ENCODE measurements at regions not wholly inside any gene's neighbourhood (a gene's known extent, or its start where the extent isn't known, plus 50 kb on each side); places are given as distances from the start of the nearest gene placed in this dataset.

GRCh38 chr4:1496116-1496642, 89.9 kb upstream of the NKX1-1 start:
- no peaks in the 10 kb centered on the region for H3K27me3 ChIP-seq
- H3K4me3 ChIP-seq (replicated peaks in 1 of 3) = no peak overlapping the region
- H3K9me3 ChIP-seq = no peaks in the 10 kb centered on the region
- no peaks in the 10 kb centered on the region for H3K36me3 ChIP-seq
- intact Hi-C loops (cut with DNase I) = no loop called here
- H3K27ac ChIP-seq = no peak overlapping the region
- H3K4me1 ChIP-seq = no peaks in the 10 kb centered on the region
- TF ChIP-seq POLR2A (IDR thresholded peaks at IDR 0.05) (no peak), CTCF (IDR thresholded peaks at IDR 0.05) (no peak)
- WGBS, 2 donors = 70 to 78% methylated on average over 9 of the region's 9 CpGs
- no peak for DNase-seq

GRCh38 chr4:1495416-1496115, 89.3 kb upstream of the NKX1-1 start:
- H3K4me3 ChIP-seq (replicated peaks in 1 of 3) = no peak overlapping the region
- no peak overlapping the region for H3K27ac ChIP-seq
- intact Hi-C loops (cut with DNase I) = no loop called here
- DNase-seq = no peak
- H3K27me3 ChIP-seq = no peaks in the 10 kb centered on the region
- H3K36me3 ChIP-seq = no peaks in the 10 kb centered on the region
- 74 to 75% methylated on average over 22 to 26 of the region's 34 CpGs for WGBS, 2 donors
- H3K4me1 ChIP-seq = no peaks in the 10 kb centered on the region
- no peaks in the 10 kb centered on the region for H3K9me3 ChIP-seq
- TF ChIP-seq POLR2A (IDR thresholded peaks at IDR 0.05) = no peak
- TF ChIP-seq CTCF (IDR thresholded peaks at IDR 0.05) = no peak

GRCh38 chr4:1494416-1495315, 88.4 kb upstream of the NKX1-1 start:
- Histone ChIP-seq H3K4me1 (no peaks in the 10 kb centered on the region), H3K27ac (no peak overlapping the region), H3K27me3 (no peaks in the 10 kb centered on the region), H3K4me3 (replicated peaks in 1 of 3) (no peak overlapping the region), H3K9me3 (no peaks in the 10 kb centered on the region), H3K36me3 (no peaks in the 10 kb centered on the region)
- 78 to 81% methylated on average over 30 to 35 of the region's 37 CpGs for WGBS, 2 donors
- no peak for DNase-seq
- intact Hi-C loops (cut with DNase I) = no loop called here
- TF ChIP-seq CTCF (IDR thresholded peaks at IDR 0.05) = no peak
- TF ChIP-seq POLR2A (IDR thresholded peaks at IDR 0.05) = no peak

GRCh38 chr4:1493540-1494287, 87.5 kb upstream of the NKX1-1 start:
- no peaks in the 10 kb centered on the region for H3K36me3 ChIP-seq
- no peak overlapping the region for H3K4me3 ChIP-seq (replicated peaks in 1 of 3)
- 78% methylated on average over 17 to 26 of the region's 28 CpGs for WGBS, 2 donors
- TF ChIP-seq CTCF (IDR thresholded peaks at IDR 0.05) (no peak), POLR2A (IDR thresholded peaks at IDR 0.05) (no peak)
- intact Hi-C loops (cut with DNase I) = no loop called here
- no peak overlapping the region for H3K27ac ChIP-seq
- DNase-seq = no peak
- H3K9me3 ChIP-seq = no peaks in the 10 kb centered on the region
- no peaks in the 10 kb centered on the region for H3K27me3 ChIP-seq
- no peaks in the 10 kb centered on the region for H3K4me1 ChIP-seq
